ENCODE measurements at regions not wholly inside any gene's neighbourhood (a gene's known extent, or its start where the extent isn't known, plus 50 kb on each side); places are given as distances from the start of the nearest gene placed in this dataset.
"Not testable (repeated sequence)": the region's sequence is repeated elsewhere in the genome, so short reads cannot be mapped to it uniquely, and the experiment has no call there.

GRCh38 chr1:120623539-120623938, 100.2 kb upstream of the NBPF26 start:
- H2AK5ac ChIP-seq (ENCODE audit: low read length); H4K91ac ChIP-seq (ENCODE audit: low read depth, low read length); H3K79me2 ChIP-seq (ENCODE audit: control insufficient read depth, insufficient read depth, low read length, poor library complexity); H3K9me3 ChIP-seq (ENCODE audit: insufficient read depth, low read depth, low read length); H3K18ac ChIP-seq (ENCODE audit: low read length); H3K27ac ChIP-seq (ENCODE audit: low read depth, low read length); H3K4me1 ChIP-seq (ENCODE audit: control insufficient read depth in 1 of 2, insufficient read depth in 2 of 2, low read length in 2 of 2); H3K9ac ChIP-seq (ENCODE audit: low read length); DNase-seq; H3K36me3 ChIP-seq (ENCODE audit: control insufficient read depth in 1 of 2, insufficient read depth in 2 of 2, low read length in 2 of 2); H3K4me2 ChIP-seq (ENCODE audit: low read length); H4K12ac ChIP-seq (ENCODE audit: low read depth, low read length); H2BK120ac ChIP-seq (ENCODE audit: insufficient read depth, low read length, poor library complexity); H3K4ac ChIP-seq (ENCODE audit: low read depth, low read length); H3K23ac ChIP-seq (ENCODE audit: low read length); H2AFZ ChIP-seq (ENCODE audit: insufficient read depth, low read length, poor library complexity); H3K79me1 ChIP-seq (ENCODE audit: low read length); H3K14ac ChIP-seq (ENCODE audit: low read length); H2BK12ac ChIP-seq (ENCODE audit: low read length); H2BK5ac ChIP-seq (ENCODE audit: low read depth, low read length, poor library complexity); H4K8ac ChIP-seq (ENCODE audit: low read depth, low read length); H3K4me3 ChIP-seq (ENCODE audit: low read depth, low read length); H3K27me3 ChIP-seq (ENCODE audit: insufficient read depth, low read length): not testable (repeated sequence)
- WGBS (ENCODE audit: extremely low coverage, insufficient coverage, insufficient read length): no CpG with 5 or more reads among the region's 4 CpGs

DNA sequence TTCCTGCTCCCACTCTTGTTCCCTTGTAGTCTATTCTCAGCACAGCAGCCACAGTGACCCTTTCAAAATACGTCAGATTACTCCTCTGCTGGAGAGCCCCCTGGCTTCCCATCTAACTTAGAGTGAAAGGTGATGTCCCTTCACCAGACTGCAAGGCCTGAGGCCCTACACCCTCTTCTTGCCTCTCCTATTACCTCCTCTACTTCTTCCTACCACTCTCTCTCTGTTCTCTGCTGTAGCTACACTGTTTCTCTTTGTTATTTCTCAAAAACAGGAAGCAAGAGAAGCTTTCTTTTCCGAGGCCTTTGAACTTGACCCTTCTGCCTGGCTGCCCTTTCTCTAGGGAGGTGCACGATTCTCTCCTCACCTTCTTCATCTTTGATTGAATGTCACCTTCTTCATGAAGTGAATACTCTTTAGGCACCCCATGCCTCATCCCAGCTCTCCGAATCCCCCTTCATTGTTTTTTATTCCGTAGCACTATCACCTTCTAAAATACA, 99.1 kb upstream of the NBPF26 start:
- not testable (repeated sequence) for H2AFZ ChIP-seq (ENCODE audit: insufficient read depth, low read length, poor library complexity); H3K4me1 ChIP-seq (ENCODE audit: control insufficient read depth in 1 of 2, insufficient read depth in 2 of 2, low read length in 2 of 2); H3K9me3 ChIP-seq (ENCODE audit: insufficient read depth, low read depth, low read length); H2BK5ac ChIP-seq (ENCODE audit: low read depth, low read length, poor library complexity); H3K79me2 ChIP-seq (ENCODE audit: control insufficient read depth, insufficient read depth, low read length, poor library complexity); H3K4me3 ChIP-seq (ENCODE audit: low read depth, low read length); H2AK5ac ChIP-seq (ENCODE audit: low read length); H3K9ac ChIP-seq (ENCODE audit: low read length); H3K4me2 ChIP-seq (ENCODE audit: low read length); H3K18ac ChIP-seq (ENCODE audit: low read length); H4K8ac ChIP-seq (ENCODE audit: low read depth, low read length); H4K12ac ChIP-seq (ENCODE audit: low read depth, low read length); H2BK12ac ChIP-seq (ENCODE audit: low read length); H3K79me1 ChIP-seq (ENCODE audit: low read length); H3K23ac ChIP-seq (ENCODE audit: low read length); H3K4ac ChIP-seq (ENCODE audit: low read depth, low read length); H3K27ac ChIP-seq (ENCODE audit: low read depth, low read length); H3K36me3 ChIP-seq (ENCODE audit: control insufficient read depth in 1 of 2, insufficient read depth in 2 of 2, low read length in 2 of 2); H3K14ac ChIP-seq (ENCODE audit: low read length); H3K27me3 ChIP-seq (ENCODE audit: insufficient read depth, low read length); DNase-seq; H2BK120ac ChIP-seq (ENCODE audit: insufficient read depth, low read length, poor library complexity); H4K91ac ChIP-seq (ENCODE audit: low read depth, low read length)
- WGBS (ENCODE audit: extremely low coverage, insufficient coverage, insufficient read length): no CpG with 5 or more reads among the region's 5 CpGs

- no CpG with 5 or more reads among the region's 1 CpG for WGBS (ENCODE audit: extremely low coverage, insufficient coverage, insufficient read length)
- H3K79me1 ChIP-seq (ENCODE audit: low read length); H2BK120ac ChIP-seq (ENCODE audit: insufficient read depth, low read length, poor library complexity); H4K91ac ChIP-seq (ENCODE audit: low read depth, low read length); H3K14ac ChIP-seq (ENCODE audit: low read length); H3K4ac ChIP-seq (ENCODE audit: low read depth, low read length); H3K36me3 ChIP-seq (ENCODE audit: control insufficient read depth in 1 of 2, insufficient read depth in 2 of 2, low read length in 2 of 2); H3K18ac ChIP-seq (ENCODE audit: low read length); H3K9ac ChIP-seq (ENCODE audit: low read length); H3K79me2 ChIP-seq (ENCODE audit: control insufficient read depth, insufficient read depth, low read length, poor library complexity); H3K27ac ChIP-seq (ENCODE audit: low read depth, low read length); H2AFZ ChIP-seq (ENCODE audit: insufficient read depth, low read length, poor library complexity); H3K4me3 ChIP-seq (ENCODE audit: low read depth, low read length); DNase-seq; H2AK5ac ChIP-seq (ENCODE audit: low read length); H4K8ac ChIP-seq (ENCODE audit: low read depth, low read length); H3K27me3 ChIP-seq (ENCODE audit: insufficient read depth, low read length); H4K12ac ChIP-seq (ENCODE audit: low read depth, low read length); H2BK5ac ChIP-seq (ENCODE audit: low read depth, low read length, poor library complexity); H3K9me3 ChIP-seq (ENCODE audit: insufficient read depth, low read depth, low read length); H3K4me1 ChIP-seq (ENCODE audit: control insufficient read depth in 1 of 2, insufficient read depth in 2 of 2, low read length in 2 of 2); H2BK12ac ChIP-seq (ENCODE audit: low read length); H3K4me2 ChIP-seq (ENCODE audit: low read length); H3K23ac ChIP-seq (ENCODE audit: low read length): not testable (repeated sequence)
Measured at GRCh38 chr1:120629832-120630455, 93.8 kb upstream of the NBPF26 start.

DNA sequence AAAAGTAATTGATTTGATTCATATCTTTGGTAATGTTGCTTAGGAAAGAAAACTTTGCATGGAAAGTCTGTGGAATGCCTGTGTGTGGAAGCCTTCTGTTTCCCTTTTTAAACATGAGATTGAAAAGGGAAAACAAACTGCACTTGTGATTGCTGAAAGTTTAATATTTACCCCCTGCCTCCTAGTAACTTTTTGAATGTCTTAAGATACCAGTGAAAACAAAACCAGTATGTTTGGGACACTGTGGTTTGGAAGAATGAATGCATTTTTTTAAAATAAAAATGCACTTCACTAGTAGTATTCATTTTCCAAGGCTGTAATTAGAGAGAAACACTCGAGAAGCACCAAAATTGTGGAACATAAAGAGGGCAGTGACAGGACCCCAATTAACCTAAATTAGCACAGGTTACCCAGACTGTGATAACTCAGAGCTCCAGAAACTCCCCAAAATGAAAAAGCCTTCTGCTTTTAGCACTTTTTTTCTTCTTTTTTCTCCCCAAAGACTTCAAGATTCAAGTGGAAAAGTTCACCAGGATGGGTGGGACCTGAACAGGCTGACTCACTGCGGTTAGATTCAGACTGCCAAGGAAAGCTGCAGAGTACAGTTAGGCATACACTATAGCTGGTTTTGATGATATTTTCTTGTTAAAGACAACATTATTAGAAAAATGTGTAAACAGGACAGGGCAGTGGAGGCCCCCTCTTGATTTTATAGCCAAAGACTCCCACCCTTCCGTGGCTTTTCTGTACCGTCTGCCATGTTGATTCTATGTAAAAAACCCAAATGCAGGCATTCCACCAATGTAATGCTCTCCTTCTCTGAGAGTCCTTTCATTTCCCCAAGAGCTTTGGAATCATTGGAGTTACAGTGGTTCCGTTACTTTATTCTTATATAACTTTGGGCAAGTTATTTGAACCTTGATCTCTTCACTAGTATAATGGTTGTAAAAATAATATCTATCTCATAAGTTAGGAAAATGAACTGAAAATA, 88.6 kb upstream of the NBPF26 start:
- no CpG with 5 or more reads among the region's 5 CpGs for WGBS (ENCODE audit: extremely low coverage, insufficient coverage, insufficient read length)
- H3K27me3 ChIP-seq (ENCODE audit: insufficient read depth, low read length); H3K9me3 ChIP-seq (ENCODE audit: insufficient read depth, low read depth, low read length); DNase-seq; H3K14ac ChIP-seq (ENCODE audit: low read length); H3K79me2 ChIP-seq (ENCODE audit: control insufficient read depth, insufficient read depth, low read length, poor library complexity); H3K4me3 ChIP-seq (ENCODE audit: low read depth, low read length); H2BK5ac ChIP-seq (ENCODE audit: low read depth, low read length, poor library complexity); H2BK12ac ChIP-seq (ENCODE audit: low read length); H3K9ac ChIP-seq (ENCODE audit: low read length); H3K79me1 ChIP-seq (ENCODE audit: low read length); H3K4ac ChIP-seq (ENCODE audit: low read depth, low read length); H4K91ac ChIP-seq (ENCODE audit: low read depth, low read length); H2AK5ac ChIP-seq (ENCODE audit: low read length); H3K4me2 ChIP-seq (ENCODE audit: low read length); H2BK120ac ChIP-seq (ENCODE audit: insufficient read depth, low read length, poor library complexity); H4K12ac ChIP-seq (ENCODE audit: low read depth, low read length); H2AFZ ChIP-seq (ENCODE audit: insufficient read depth, low read length, poor library complexity); H3K23ac ChIP-seq (ENCODE audit: low read length); H3K4me1 ChIP-seq (ENCODE audit: control insufficient read depth in 1 of 2, insufficient read depth in 2 of 2, low read length in 2 of 2); H3K36me3 ChIP-seq (ENCODE audit: control insufficient read depth in 1 of 2, insufficient read depth in 2 of 2, low read length in 2 of 2); H3K18ac ChIP-seq (ENCODE audit: low read length); H3K27ac ChIP-seq (ENCODE audit: low read depth, low read length); H4K8ac ChIP-seq (ENCODE audit: low read depth, low read length): not testable (repeated sequence)
